ENCODE measurements at regions not wholly inside any gene's neighbourhood (a gene's known extent, or its start where the extent isn't known, plus 50 kb on each side); places are given as distances from the start of the nearest gene placed in this dataset.

DNA sequence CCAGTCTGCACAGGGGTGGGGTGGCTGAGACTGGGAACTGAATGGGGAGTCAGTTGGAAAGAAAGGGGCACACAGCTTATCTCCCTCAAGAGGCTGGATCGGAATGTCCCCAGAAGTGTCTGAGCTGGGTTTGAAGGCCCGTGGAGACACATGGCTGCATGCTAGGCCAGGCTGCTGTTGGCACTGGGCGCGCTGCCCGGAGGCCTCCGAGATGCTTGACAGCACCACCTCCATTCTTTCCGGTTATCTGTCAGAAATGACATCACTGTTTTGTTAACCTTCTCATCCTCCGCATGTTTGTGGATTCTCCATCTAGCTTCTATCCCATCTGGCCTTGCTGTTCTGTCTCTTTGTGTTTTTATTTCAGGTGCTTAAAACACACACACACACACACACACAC lies 85.5 kb downstream of the APIP start:
- H3K4me1 ChIP-seq (ENCODE audit: insufficient read depth, low read length) = no peaks in the 10 kb centered on the region
- no peaks in the 10 kb centered on the region for H3K36me3 Mint-ChIP-seq (ENCODE audit: low read depth)
- ChIA-PET POLR2A (no interaction called here), CTCF (no interaction called here)
- H3K9me3 Mint-ChIP-seq = no peaks in the 10 kb centered on the region
- no peak for DNase-seq
- H3K9me3 ChIP-seq (ENCODE audit: control insufficient read depth in 1 of 2, insufficient read depth in 1 of 2, low read length in 2 of 2) = peaks cover 0 to 5% of the 10 kb centered on the region in 2 experiments
- no peak overlapping the region for H3K4me3 ChIP-seq (ENCODE audit: low read length)
- no peak overlapping the region for H3K4me3 Mint-ChIP-seq
- H3K27ac Mint-ChIP-seq = no peak overlapping the region
- no peaks in the 10 kb centered on the region for H3K27me3 ChIP-seq (ENCODE audit: control insufficient read depth in 1 of 2, insufficient read depth in 2 of 2, low read length in 2 of 2)
- H3K27me3 Mint-ChIP-seq = peaks cover 4% of the 10 kb centered on the region
- intact Hi-C loops (cut with DNase I, micrococcal nuclease) = no loop called here
- no peak overlapping the region for H3K27ac ChIP-seq (ENCODE audit: low read depth in 1 of 2, low read length in 2 of 2)
- no peak for ATAC-seq (ENCODE audit: poor library complexity)
- no peaks in the 10 kb centered on the region for H3K4me1 Mint-ChIP-seq (ENCODE audit: low read depth)
- TF ChIP-seq, protein P1, sequence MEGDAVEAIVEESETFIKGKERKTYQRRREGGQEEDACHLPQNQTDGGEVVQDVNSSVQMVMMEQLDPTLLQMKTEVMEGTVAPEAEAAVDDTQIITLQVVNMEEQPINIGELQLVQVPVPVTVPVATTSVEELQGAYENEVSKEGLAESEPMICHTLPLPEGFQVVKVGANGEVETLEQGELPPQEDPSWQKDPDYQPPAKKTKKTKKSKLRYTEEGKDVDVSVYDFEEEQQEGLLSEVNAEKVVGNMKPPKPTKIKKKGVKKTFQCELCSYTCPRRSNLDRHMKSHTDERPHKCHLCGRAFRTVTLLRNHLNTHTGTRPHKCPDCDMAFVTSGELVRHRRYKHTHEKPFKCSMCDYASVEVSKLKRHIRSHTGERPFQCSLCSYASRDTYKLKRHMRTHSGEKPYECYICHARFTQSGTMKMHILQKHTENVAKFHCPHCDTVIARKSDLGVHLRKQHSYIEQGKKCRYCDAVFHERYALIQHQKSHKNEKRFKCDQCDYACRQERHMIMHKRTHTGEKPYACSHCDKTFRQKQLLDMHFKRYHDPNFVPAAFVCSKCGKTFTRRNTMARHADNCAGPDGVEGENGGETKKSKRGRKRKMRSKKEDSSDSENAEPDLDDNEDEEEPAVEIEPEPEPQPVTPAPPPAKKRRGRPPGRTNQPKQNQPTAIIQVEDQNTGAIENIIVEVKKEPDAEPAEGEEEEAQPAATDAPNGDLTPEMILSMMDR (IDR thresholded peaks at IDR 0.05) = no peak
- no peaks in the 10 kb centered on the region for H3K36me3 ChIP-seq (ENCODE audit: insufficient read depth, low read length)

DNA sequence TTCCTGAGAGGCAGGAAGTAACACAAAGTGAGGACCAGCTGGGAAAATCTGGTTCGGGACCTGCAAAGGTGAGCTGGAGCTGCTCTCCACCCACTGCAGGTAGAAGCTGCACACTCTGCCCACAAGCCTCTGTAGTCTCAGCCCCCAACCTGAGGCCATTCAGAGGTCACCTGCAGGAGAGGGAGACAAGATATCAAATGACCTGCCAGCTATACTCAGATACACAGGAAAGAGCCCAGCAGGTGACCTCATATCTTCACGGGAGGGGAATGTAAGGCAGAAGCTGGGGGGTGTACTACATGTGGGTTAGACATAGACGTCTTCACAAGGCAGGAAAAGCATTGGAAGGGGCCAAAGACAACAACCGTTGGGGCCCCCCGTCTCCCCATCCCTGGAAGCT lies 86.1 kb downstream of the APIP start:
- Histone ChIP-seq H3K27me3 (ENCODE audit: control insufficient read depth in 1 of 2, insufficient read depth in 2 of 2, low read length in 2 of 2) (no peaks in the 10 kb centered on the region), H3K4me1 (ENCODE audit: insufficient read depth, low read length) (no peaks in the 10 kb centered on the region), H3K27ac (ENCODE audit: low read depth in 1 of 2, low read length in 2 of 2) (no peak overlapping the region), H3K36me3 (ENCODE audit: insufficient read depth, low read length) (no peaks in the 10 kb centered on the region), H3K9me3 (ENCODE audit: control insufficient read depth in 1 of 2, insufficient read depth in 1 of 2, low read length in 2 of 2) (peaks cover 0 to 5% of the 10 kb centered on the region in 2 experiments), H3K4me3 (ENCODE audit: low read length) (no peak overlapping the region)
- ChIA-PET POLR2A (no interaction called here), CTCF (no interaction called here)
- H3K4me3 Mint-ChIP-seq = no peak overlapping the region
- intact Hi-C loops (cut with DNase I, micrococcal nuclease) = no loop called here
- no peaks in the 10 kb centered on the region for H3K36me3 Mint-ChIP-seq (ENCODE audit: low read depth)
- TF ChIP-seq, protein P1 (IDR thresholded peaks at IDR 0.05) = no peak
- H3K9me3 Mint-ChIP-seq = no peaks in the 10 kb centered on the region
- peaks cover 2% of the 10 kb centered on the region for H3K27me3 Mint-ChIP-seq
- no peaks in the 10 kb centered on the region for H3K4me1 Mint-ChIP-seq (ENCODE audit: low read depth)
- no peak overlapping the region for H3K27ac Mint-ChIP-seq
- DNase-seq (no peak), ATAC-seq (ENCODE audit: poor library complexity) (no peak)

DNA sequence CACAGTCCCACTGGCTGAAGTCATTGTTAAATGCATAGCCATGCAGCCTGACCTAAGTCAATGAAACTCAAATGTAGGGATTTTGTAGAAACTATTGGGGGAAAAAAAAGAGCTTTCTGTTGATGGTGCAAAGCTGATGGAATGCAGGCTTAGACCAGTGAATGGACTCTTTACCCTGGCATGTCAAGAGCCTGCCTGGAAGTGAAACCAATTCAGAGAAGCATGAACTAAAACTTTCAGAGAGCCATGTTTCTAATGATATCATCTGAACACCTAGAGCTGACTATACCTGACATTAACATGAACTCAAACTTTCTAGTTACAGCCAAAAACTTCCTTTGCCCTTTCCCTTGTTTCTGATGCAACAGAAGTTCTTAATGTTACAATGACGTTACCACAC lies 89.0 kb downstream of the APIP start:
- H3K4me1 ChIP-seq (ENCODE audit: insufficient read depth, low read length) = no peaks in the 10 kb centered on the region
- ChIA-PET POLR2A (no interaction called here), CTCF (interaction anchor here (0.6 kb wide), 1 partner anchor 8 kb away, joined by 3 read pairs; no protein-coding TSS in a partner anchor)
- TF ChIP-seq, protein P1 (IDR thresholded peaks at IDR 0.05) = no peak
- no peak overlapping the region for H3K27ac Mint-ChIP-seq
- no peaks in the 10 kb centered on the region for H3K4me1 Mint-ChIP-seq (ENCODE audit: low read depth)
- DNase-seq = no peak
- intact Hi-C loops (cut with DNase I, micrococcal nuclease) = no loop called here
- no peaks in the 10 kb centered on the region for H3K9me3 Mint-ChIP-seq
- no peak for ATAC-seq (ENCODE audit: poor library complexity)
- no peak overlapping the region for H3K27ac ChIP-seq (ENCODE audit: low read depth in 1 of 2, low read length in 2 of 2)
- H3K36me3 ChIP-seq (ENCODE audit: insufficient read depth, low read length) = no peaks in the 10 kb centered on the region
- H3K36me3 Mint-ChIP-seq (ENCODE audit: low read depth) = no peaks in the 10 kb centered on the region
- H3K4me3 Mint-ChIP-seq = no peak overlapping the region
- H3K9me3 ChIP-seq (ENCODE audit: control insufficient read depth in 1 of 2, insufficient read depth in 1 of 2, low read length in 2 of 2) = no peaks in the 10 kb centered on the region
- peaks cover 4% of the 10 kb centered on the region for H3K27me3 Mint-ChIP-seq
- no peak overlapping the region for H3K4me3 ChIP-seq (ENCODE audit: low read length)
- peaks cover 0 to 10% of the 10 kb centered on the region in 2 experiments for H3K27me3 ChIP-seq (ENCODE audit: control insufficient read depth in 1 of 2, insufficient read depth in 2 of 2, low read length in 2 of 2)

Measured in CD4-positive, alpha-beta T cell (primary cell).